Brain microvascular endothelial cell (primary cell): ENCODE measurements at regions not wholly inside any gene's neighbourhood (a gene's known extent, or its start where the extent isn't known, plus 50 kb on each side); places are given as distances from the start of the nearest gene placed in this dataset.

ENCODE experiments used
- DNase-seq: peaks from one replicate; pipeline ENCODE4 v3.0.0-alpha.2; 2020
- H3K27ac ChIP-seq: fragments of 250-450 bp; sonication (Bioruptor Pico); 2 replicates; pipeline ENCODE4 v1.5.1; 2020; ENCODE audit warnings: mild to moderate bottlenecking, moderate library complexity
- H3K27me3 ChIP-seq: fragments of 250-450 bp; sonication (Bioruptor Pico); replicated peaks from 2 replicates; pipeline ENCODE4 v1.5.1; 2020; ENCODE audit warnings: mild to moderate bottlenecking
- H3K36me3 ChIP-seq: fragments of 250-450 bp; sonication (Bioruptor Pico); replicated peaks from 2 replicates; pipeline ENCODE4 v1.5.1; 2020; ENCODE audit warnings: mild to moderate bottlenecking
- H3K4me3 ChIP-seq: 2 replicates; pipeline ENCODE4 v1.5.1; 2011; ENCODE audit warnings: low read depth, mild to moderate bottlenecking, control low read depth, low read length, moderate library complexity
- in situ Hi-C: cut with HindIII; loops from 2 replicates; pipeline ENCODE4 v1.10.0; 2017; ENCODE audit warnings: low sequenced_read_pairs, low pct_ligation_motif_present
- TF ChIP-seq, protein P1 (sequence below): IDR thresholded peaks from 2 replicates; pipeline ENCODE4 v1.5.1; 2011; ENCODE audit warnings: low read depth, mild to moderate bottlenecking, moderate library complexity, low read length, control low read depth, inconsistent platforms; ENCODE audit errors: missing control alignments

DNA sequence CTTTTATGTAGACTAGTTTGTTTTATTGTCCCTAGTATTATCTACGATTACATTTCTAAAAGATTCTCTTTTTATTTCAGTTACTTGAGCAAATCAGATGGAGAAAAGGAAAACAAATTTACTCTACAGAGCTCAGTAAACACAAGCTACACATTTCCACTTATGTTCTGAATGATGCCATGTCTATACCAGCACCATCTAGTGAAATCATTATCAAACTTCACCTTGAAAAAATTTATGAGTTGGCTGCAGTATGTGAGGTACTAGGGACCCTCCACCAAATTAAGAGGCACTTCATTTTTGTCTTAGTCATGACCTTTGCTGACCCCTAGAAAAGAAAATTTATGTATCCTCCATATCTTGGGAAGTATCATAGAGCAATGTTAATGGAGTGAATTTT, 827.4 kb downstream of the SI start:
- Histone ChIP-seq H3K27ac (no peak overlapping the region), H3K4me3 (no peak overlapping the region), H3K27me3 (no peaks in the 10 kb centered on the region), H3K36me3 (no peaks in the 10 kb centered on the region)
- in situ Hi-C loops = no loop called here
- TF ChIP-seq, protein P1, sequence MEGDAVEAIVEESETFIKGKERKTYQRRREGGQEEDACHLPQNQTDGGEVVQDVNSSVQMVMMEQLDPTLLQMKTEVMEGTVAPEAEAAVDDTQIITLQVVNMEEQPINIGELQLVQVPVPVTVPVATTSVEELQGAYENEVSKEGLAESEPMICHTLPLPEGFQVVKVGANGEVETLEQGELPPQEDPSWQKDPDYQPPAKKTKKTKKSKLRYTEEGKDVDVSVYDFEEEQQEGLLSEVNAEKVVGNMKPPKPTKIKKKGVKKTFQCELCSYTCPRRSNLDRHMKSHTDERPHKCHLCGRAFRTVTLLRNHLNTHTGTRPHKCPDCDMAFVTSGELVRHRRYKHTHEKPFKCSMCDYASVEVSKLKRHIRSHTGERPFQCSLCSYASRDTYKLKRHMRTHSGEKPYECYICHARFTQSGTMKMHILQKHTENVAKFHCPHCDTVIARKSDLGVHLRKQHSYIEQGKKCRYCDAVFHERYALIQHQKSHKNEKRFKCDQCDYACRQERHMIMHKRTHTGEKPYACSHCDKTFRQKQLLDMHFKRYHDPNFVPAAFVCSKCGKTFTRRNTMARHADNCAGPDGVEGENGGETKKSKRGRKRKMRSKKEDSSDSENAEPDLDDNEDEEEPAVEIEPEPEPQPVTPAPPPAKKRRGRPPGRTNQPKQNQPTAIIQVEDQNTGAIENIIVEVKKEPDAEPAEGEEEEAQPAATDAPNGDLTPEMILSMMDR = no peak
- DNase-seq = no peak

DNA sequence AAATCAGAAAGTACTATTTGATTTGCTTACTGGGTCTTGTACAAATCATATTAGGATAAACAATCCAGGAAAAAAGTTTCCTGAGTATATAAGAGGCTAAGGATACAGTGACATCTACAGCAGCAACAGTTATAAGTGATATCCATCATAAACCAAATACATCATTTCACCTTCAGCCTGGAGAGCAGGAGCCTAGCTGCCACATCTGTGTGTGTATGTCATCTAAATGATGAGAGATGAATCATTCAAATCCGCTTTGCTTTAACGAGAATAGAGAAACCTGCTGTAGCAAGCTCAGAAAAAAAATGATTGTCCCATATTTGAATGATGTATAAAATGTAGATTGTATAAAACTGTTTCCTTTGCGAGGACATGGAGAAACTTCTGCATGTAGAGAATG, 841.4 kb downstream of the SI start:
- Histone ChIP-seq H3K27ac (no peak overlapping the region), H3K36me3 (no peaks in the 10 kb centered on the region), H3K4me3 (no peak overlapping the region), H3K27me3 (no peaks in the 10 kb centered on the region)
- no peak for DNase-seq
- in situ Hi-C loops = no loop called here
- TF ChIP-seq, protein P1 = no peak

DNA sequence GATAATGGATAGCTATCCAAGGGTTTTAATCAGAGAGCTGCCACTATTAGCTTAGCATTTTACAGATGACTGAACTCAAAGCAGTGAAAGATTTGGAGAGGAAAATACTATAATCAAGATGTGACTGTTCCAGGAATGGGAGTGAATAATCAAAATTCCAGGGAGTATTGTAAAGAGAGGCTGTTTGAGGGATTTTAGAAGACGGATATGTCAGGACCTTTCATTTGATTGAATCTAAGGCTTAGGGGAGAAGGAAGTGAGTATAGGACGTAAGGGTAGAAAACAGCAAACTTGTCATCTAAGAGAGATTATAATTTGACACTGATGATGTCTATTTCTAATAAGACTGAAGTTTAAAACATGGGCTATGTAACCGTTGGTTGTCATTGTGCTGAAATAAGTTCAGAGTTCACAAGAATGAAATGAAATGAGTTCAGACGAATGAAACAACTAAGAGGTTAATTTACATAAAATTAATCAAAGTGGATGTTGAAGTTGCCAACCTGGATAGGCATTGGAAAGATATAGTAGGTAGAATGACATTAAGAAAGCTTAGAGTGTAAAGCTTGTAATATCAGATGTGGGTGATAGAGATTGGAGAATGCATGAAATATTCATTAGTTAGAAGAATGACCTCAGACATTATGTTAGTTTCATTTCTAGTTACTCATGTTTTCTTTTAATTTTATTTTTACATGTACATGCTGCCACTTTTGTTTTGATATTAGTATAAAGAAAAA, 842.8 kb downstream of the SI start:
- no peak overlapping the region for H3K4me3 ChIP-seq
- H3K27me3 ChIP-seq = no peaks in the 10 kb centered on the region
- no peak for DNase-seq
- no peak overlapping the region for H3K27ac ChIP-seq
- H3K36me3 ChIP-seq = no peaks in the 10 kb centered on the region
- in situ Hi-C loops = no loop called here
- TF ChIP-seq, protein P1 = no peak

DNA sequence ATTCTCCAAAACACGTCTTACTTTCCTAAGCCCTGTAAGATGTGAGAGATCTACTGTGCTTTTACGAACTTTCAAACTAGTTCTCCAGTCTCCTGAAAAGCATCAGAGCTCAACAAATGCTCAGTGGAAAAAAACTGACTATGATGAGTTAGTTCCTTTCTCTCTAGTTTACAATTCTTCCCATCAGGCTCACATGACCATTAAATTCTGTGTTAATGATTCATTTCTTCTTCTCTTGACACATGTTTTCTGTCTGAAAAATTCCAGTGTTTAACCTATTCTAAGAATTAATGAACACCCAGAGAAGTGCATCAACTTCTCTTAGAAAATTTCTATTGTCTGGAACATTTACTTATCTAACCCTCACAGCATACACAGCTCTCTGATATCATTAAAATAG, 844.3 kb downstream of the SI start:
- TF ChIP-seq, protein P1 = no peak
- Histone ChIP-seq H3K4me3 (no peak overlapping the region), H3K27me3 (no peaks in the 10 kb centered on the region), H3K36me3 (no peaks in the 10 kb centered on the region), H3K27ac (no peak overlapping the region)
- DNase-seq = no peak
- in situ Hi-C loops = no loop called here

DNA sequence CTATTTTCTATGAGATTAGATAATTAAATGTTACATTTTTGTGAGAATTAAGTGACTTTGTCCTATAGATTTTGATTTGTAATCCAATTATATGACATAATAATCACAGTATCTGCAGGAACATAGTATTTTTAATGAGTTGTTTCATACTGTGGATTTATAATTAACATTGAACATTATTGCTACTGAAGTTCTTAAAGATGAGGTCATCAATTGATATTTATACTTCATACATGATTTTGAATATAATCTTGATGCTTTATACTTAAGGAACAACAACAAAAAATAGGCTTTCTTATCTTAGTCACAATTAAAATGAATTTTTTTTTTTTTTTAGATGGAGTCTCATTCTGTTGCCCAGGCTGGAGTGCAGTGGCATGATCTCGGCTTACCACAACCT, 846.6 kb downstream of the SI start:
- no peak for DNase-seq
- Histone ChIP-seq H3K27ac (no peak overlapping the region), H3K27me3 (no peaks in the 10 kb centered on the region), H3K36me3 (no peaks in the 10 kb centered on the region), H3K4me3 (no peak overlapping the region)
- in situ Hi-C loops = no loop called here
- TF ChIP-seq, protein P1 = no peak

GRCh38 chr3:164230385-164231094, 847.8 kb downstream of the SI start:
- H3K27ac ChIP-seq = no peak overlapping the region
- H3K36me3 ChIP-seq = no peaks in the 10 kb centered on the region
- H3K4me3 ChIP-seq = no peak overlapping the region
- TF ChIP-seq, protein P1 = no peak
- no peak for DNase-seq
- in situ Hi-C loops = no loop called here
- no peaks in the 10 kb centered on the region for H3K27me3 ChIP-seq
